Heart right ventricle (tissue), 16 donors: ENCODE measurements at regions not wholly inside any gene's neighbourhood (a gene's known extent, or its start where the extent isn't known, plus 50 kb on each side); places are given as distances from the start of the nearest gene placed in this dataset.

ENCODE experiments used
- ATAC-seq, 8 donors: fragments of 200-7000 bp; cut with Tn5 transposase; one replicate each; pipeline ENCODE4 v1.9.1; 2020; ENCODE audit warnings: mild to moderate bottlenecking in 8 of 8, moderate library complexity in 8 of 8, moderate number of reproducible peaks in 1 of 8
- DNase-seq, 2 donors: peaks; one replicate each; pipeline ENCODE4 v3.0.0-alpha.2; 2020
- H3K27ac ChIP-seq, 10 donors: fragments of 200-600 bp; sonication (generic) in 2 of 10; one replicate each; pipeline versions ENCODE4 v1.5.0 to v1.8.0; 2020 to 2022; ENCODE audit warnings: mild to moderate bottlenecking in 3 of 10
- H3K27me3 ChIP-seq, 7 donors: fragments of 200-600 bp; one replicate each; pipeline ENCODE4 v1.8.0; 2021 to 2022; ENCODE audit warnings: mild to moderate bottlenecking in 2 of 7
- H3K36me3 ChIP-seq, 9 donors: fragments of 200-600 bp; sonication (generic) in 1 of 9; one replicate each; pipeline versions ENCODE4 v1.5.0 to v1.8.0; 2020 to 2022; ENCODE audit warnings: mild to moderate bottlenecking in 2 of 9
- H3K4me1 ChIP-seq, 9 donors: fragments of 200-600 bp; sonication (generic) in 1 of 9; one replicate each; pipeline versions ENCODE4 v1.5.0 to v1.8.0; 2020 to 2022; ENCODE audit warnings: mild to moderate bottlenecking in 4 of 9
- H3K4me3 ChIP-seq, 10 donors: fragments of 200-600 bp; sonication (generic) in 2 of 10; one replicate each; pipeline versions ENCODE4 v1.5.0 to v1.8.0; 2020 to 2022; ENCODE audit warnings: mild to moderate bottlenecking in 7 of 10, moderate library complexity in 2 of 10
- H3K9me3 ChIP-seq, 11 donors: fragments of 200-600 bp in 10 of 11; sonication (generic) in 2 of 11; one replicate each; pipeline versions ENCODE4 v1.5.0 to v1.8.0; 2013 to 2022; ENCODE audit warnings: mild to moderate bottlenecking in 2 of 11, control low read depth in 1 of 11, moderate library complexity in 1 of 11
- WGBS, 2 donors: extraction: QIAGEN DNeasy Blood & Tissue Kit; methylation state at CpG; one replicate each; pipeline ENCODE4 v1.1.7; 2013; ENCODE audit warnings: inconsistent platforms in 1 of 2; 5-methylcytosine and 5-hydroxymethylcytosine counted together
- intact Hi-C, 10 donors: fragments of 100-400 bp; cut with DNase I; formaldehyde crosslinking; loops; one replicate each; pipeline versions ENCODE4 v1.11.1 to v1.14.2; 2022
- TF ChIP-seq, protein P1 (sequence below), 9 donors: fragments of 200-600 bp; sonication (generic) in 2 of 9; IDR thresholded peaks; one replicate each; pipeline versions ENCODE4 v1.5.0 to v1.8.0; 2021 to 2022; ENCODE audit warnings: antibody characterized with exemption in 9 of 9, mild to moderate bottlenecking in 5 of 9, moderate library complexity in 1 of 9
- donor health status: Arrhythmogenic right ventricular cardiomyopathy.
- donor health status: ischemic (EF 13 %, LVEDD 7.1; RV severe dilation, severe dysfunction).
- donor health status: healthy with polysubstance abuse.
- donor health status: DM: no; HTN: yes; CAD: no.
- donor health status: DM: no; HTN: no; CAD: no.
- donor health status: ischemic (EF 25% LVEDD 6.9; RV normal size, moderate dysfunction).
- donor health status: ischemic (EF 25% LVEDD 5.7; RV mildly dilated, moderate dysfunction).
- donor health status: healthy.
- donor health status: DM: yes; HTN: yes; CAD: no.
- donor health status: Ischemic cardiomyopathy.
- donor health status: ischemic (EF 35%, LVEDD 5.7; RV mildly dilated, moderate dysfunction).
- donor health status: nonischemic (EF 11% LVEDD 7.7; RV severe dilation, severe dysfunction).
- donor health status: DM: yes; HTN: yes; CAD: no.
- donor health status: PGD.
- donor health status: ischemic (EF 29% LVEDD 5.4; RV normal size, mild dysfunction).
- donor health status: nonischemic (EF 23%, LVEDD 6.1; RV moderate dilation, normal function).

DNA sequence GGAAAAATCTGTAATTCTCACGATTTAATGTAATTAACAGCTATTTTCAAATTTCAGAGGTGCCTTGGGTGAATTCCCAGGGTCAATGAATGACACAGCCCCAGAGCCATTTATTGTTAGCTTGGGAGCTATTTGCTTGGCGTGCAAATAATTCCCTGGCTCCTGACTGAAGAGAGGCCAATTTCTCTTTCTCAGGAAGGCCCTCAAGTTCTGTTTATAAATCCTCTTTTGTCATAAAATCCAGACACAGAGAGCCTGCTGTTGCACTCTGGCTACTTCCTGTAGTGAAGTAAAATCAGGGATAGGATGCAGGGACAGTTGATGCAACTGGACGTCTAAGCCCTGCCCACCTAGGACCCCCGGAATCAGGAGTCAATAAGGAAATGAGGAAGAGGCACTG lies 154.3 kb downstream of the TMX1 start:
- no peaks in the 10 kb centered on the region for H3K36me3 ChIP-seq
- 36 to 39% methylated on average over 4 of the region's 4 CpGs for WGBS, 2 donors
- ATAC-seq (peak in 3 of 8 donors; percentile 8 to 23 (median 12)), DNase-seq (no peak)
- H3K9me3 ChIP-seq: no peaks in the 10 kb centered on the region
- H3K27ac ChIP-seq: peak overlapping the region in 8 of 10 donors; percentile 54 to 91 (median 78)
- intact Hi-C loops: no loop called here
- no peaks in the 10 kb centered on the region for H3K27me3 ChIP-seq
- no peak overlapping the region for H3K4me3 ChIP-seq
- peaks cover 8 to 37% (median 27%) of the 10 kb centered on the region in 9 donors for H3K4me1 ChIP-seq
- TF ChIP-seq, protein P1, sequence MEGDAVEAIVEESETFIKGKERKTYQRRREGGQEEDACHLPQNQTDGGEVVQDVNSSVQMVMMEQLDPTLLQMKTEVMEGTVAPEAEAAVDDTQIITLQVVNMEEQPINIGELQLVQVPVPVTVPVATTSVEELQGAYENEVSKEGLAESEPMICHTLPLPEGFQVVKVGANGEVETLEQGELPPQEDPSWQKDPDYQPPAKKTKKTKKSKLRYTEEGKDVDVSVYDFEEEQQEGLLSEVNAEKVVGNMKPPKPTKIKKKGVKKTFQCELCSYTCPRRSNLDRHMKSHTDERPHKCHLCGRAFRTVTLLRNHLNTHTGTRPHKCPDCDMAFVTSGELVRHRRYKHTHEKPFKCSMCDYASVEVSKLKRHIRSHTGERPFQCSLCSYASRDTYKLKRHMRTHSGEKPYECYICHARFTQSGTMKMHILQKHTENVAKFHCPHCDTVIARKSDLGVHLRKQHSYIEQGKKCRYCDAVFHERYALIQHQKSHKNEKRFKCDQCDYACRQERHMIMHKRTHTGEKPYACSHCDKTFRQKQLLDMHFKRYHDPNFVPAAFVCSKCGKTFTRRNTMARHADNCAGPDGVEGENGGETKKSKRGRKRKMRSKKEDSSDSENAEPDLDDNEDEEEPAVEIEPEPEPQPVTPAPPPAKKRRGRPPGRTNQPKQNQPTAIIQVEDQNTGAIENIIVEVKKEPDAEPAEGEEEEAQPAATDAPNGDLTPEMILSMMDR (IDR thresholded peaks at IDR 0.05): no peak

- Histone ChIP-seq H3K9me3 (no peaks in the 10 kb centered on the region), H3K4me3 (no peak overlapping the region), H3K27ac (peak overlapping the region; percentile 53 to 91 (median 78)), H3K4me1 (peaks cover 8 to 38% (median 27%) of the 10 kb centered on the region in 9 donors), H3K27me3 (no peaks in the 10 kb centered on the region), H3K36me3 (no peaks in the 10 kb centered on the region)
- intact Hi-C loops: loop anchor here in 1 of 10 donors (5.0 kb wide), 1 partner anchor 52 kb away; no protein-coding TSS in a partner anchor
- TF ChIP-seq, protein P1 (IDR thresholded peaks at IDR 0.05): no peak
- DNase-seq (no peak), ATAC-seq (peak in 1 of 8 donors; percentile 20)
- 34 to 35% methylated on average over 1 of the region's 1 CpG for WGBS, 2 donors
Observed at GRCh38 chr14:51394804-51395203, 154.8 kb downstream of the TMX1 start.

GRCh38 chr14:51395361-51395849 lies 155.4 kb downstream of the TMX1 start:
- 47 to 56% methylated on average over 9 of the region's 9 CpGs for WGBS, 2 donors
- intact Hi-C loops: loop anchor here in 1 of 10 donors (5.0 kb wide), 1 partner anchor 52 kb away; no protein-coding TSS in a partner anchor
- ATAC-seq: peak; percentile 53 to 80 (median 68)
- Histone ChIP-seq H3K4me3 (no peak overlapping the region), H3K27me3 (no peaks in the 10 kb centered on the region), H3K36me3 (no peaks in the 10 kb centered on the region), H3K27ac (peak overlapping the region; percentile 53 to 91 (median 78)), H3K9me3 (no peaks in the 10 kb centered on the region), H3K4me1 (peaks cover 8 to 44% (median 32%) of the 10 kb centered on the region in 9 donors)
- peak; percentile 42 to 44 for DNase-seq
- TF ChIP-seq, protein P1 (IDR thresholded peaks at IDR 0.05): no peak

DNA sequence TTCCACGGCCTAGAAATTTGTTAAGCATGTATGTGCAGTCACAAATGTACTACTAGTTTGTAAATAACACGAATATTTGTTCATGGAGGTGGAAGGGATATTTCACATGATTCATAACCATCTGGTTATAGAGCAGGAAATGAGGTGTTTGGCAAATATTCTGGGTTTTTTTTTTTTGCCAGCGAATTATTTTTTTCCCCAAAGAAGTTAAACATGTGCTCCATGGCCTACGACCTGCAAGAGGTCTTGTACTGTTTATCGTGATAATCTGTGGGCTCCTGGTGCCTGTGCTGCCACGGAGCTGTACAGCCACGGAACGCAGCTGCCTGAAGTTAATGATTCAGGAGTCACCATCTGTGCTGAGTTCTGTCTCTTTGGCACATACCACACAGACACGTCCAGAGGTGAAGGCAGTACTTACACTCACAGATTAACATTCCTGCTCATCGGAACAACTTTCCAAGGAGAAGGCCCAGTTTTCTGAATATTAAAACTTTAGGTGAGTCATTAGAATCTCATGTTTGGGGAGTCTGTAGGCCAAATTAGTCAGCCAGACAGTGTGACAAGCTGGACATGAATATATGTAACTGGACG lies 156.3 kb downstream of the TMX1 start:
- peak; percentile 10 to 12 for DNase-seq
- TF ChIP-seq, protein P1 (IDR thresholded peaks at IDR 0.05): no peak
- H3K27me3 ChIP-seq: no peaks in the 10 kb centered on the region
- intact Hi-C loops: loop anchor here in 1 of 10 donors (5.0 kb wide), 1 partner anchor 51 kb away; no protein-coding TSS in a partner anchor
- H3K4me3 ChIP-seq: no peak overlapping the region
- H3K4me1 ChIP-seq: peaks cover 10 to 51% (median 37%) of the 10 kb centered on the region in 9 donors
- no peaks in the 10 kb centered on the region for H3K9me3 ChIP-seq
- WGBS, 2 donors: 52 to 69% methylated on average over 11 of the region's 11 CpGs
- no peaks in the 10 kb centered on the region for H3K36me3 ChIP-seq
- H3K27ac ChIP-seq: peak overlapping the region in 9 of 10 donors; percentile 54 to 91 (median 79)
- ATAC-seq: peak; percentile 39 to 76 (median 50)
